Breast epithelium (tissue), 4 donors: ENCODE measurements at regions not wholly inside any gene's neighbourhood (a gene's known extent, or its start where the extent isn't known, plus 50 kb on each side); places are given as distances from the start of the nearest gene placed in this dataset.

Experiments used
- DNase-seq, 2 donors: peaks; one replicate each; pipeline ENCODE4 v3.0.0-alpha.2; 2019; ENCODE audit warnings: low spot score in 2 of 2
- H3K27ac ChIP-seq, 2 donors: fragments of 200-600 bp; sonication (generic) in 1 of 2; one replicate each; pipeline ENCODE4 v1.5.1; 2016 to 2019; ENCODE audit warnings: mild to moderate bottlenecking in 1 of 2
- H3K27me3 ChIP-seq, 2 donors: fragments of 200-600 bp; sonication (generic) in 1 of 2; one replicate each; pipeline versions ENCODE4 v1.5.1 to v1.6.0; 2017 to 2019; ENCODE audit warnings: control low read depth in 1 of 2, mild to moderate bottlenecking in 1 of 2
- H3K36me3 ChIP-seq: fragments of 200-600 bp; one replicate; pipeline ENCODE4 v1.5.1; 2019
- H3K4me1 ChIP-seq, 2 donors: fragments of 200-600 bp; sonication (generic); one replicate each; pipeline ENCODE4 v1.5.1; 2016 to 2019; ENCODE audit warnings: control low read depth in 1 of 2
- H3K4me3 ChIP-seq, 3 donors: fragments of 200-600 bp; sonication (generic); 1 replicate in 2 of 3; 2 replicates in 1 of 3; pipeline ENCODE4 v1.5.1; 2016 to 2019; ENCODE audit warnings: mild to moderate bottlenecking in 3 of 3, moderate library complexity in 2 of 3
- H3K9me3 ChIP-seq, 2 donors: fragments of 200-600 bp; sonication (generic) in 1 of 2; one replicate each; pipeline ENCODE4 v1.5.1; 2016 to 2019; ENCODE audit warnings: control low read depth in 1 of 2
- CTCF ChIP-seq, 3 donors: fragments of 450-650 bp; IDR thresholded peaks; one replicate each; pipeline ENCODE4 v1.5.1; 2016 to 2017; ENCODE audit warnings: antibody characterized with exemption in 3 of 3, mild to moderate bottlenecking in 3 of 3, moderate library complexity in 3 of 3
- POLR2A ChIP-seq: fragments of 450-650 bp; IDR thresholded peaks from one replicate; pipeline ENCODE4 v1.6.1; 2016; ENCODE audit warnings: antibody characterized with exemption, mild to moderate bottlenecking, moderate library complexity
- POLR2AphosphoS5 ChIP-seq, 3 donors: sonication (generic); formaldehyde crosslinking; IDR thresholded peaks; one replicate each; pipeline ENCODE4 v1.6.1; 2017; ENCODE audit warnings: antibody characterized with exemption in 3 of 3
- intact Hi-C: fragments of 100-400 bp; cut with DNase I; formaldehyde crosslinking; loops from one replicate; pipeline ENCODE4 v1.15.1; 2023; ENCODE audit warnings: low total_unique reads

- intact Hi-C loops: no loop called here
- peaks cover 22 to 37% of the 10 kb centered on the region in 2 donors for H3K4me1 ChIP-seq
- H3K9me3 ChIP-seq: no peaks in the 10 kb centered on the region
Observed at GRCh38 chr16:85519540-85520231, 93.4 kb upstream of the GSE1 start.

DNA sequence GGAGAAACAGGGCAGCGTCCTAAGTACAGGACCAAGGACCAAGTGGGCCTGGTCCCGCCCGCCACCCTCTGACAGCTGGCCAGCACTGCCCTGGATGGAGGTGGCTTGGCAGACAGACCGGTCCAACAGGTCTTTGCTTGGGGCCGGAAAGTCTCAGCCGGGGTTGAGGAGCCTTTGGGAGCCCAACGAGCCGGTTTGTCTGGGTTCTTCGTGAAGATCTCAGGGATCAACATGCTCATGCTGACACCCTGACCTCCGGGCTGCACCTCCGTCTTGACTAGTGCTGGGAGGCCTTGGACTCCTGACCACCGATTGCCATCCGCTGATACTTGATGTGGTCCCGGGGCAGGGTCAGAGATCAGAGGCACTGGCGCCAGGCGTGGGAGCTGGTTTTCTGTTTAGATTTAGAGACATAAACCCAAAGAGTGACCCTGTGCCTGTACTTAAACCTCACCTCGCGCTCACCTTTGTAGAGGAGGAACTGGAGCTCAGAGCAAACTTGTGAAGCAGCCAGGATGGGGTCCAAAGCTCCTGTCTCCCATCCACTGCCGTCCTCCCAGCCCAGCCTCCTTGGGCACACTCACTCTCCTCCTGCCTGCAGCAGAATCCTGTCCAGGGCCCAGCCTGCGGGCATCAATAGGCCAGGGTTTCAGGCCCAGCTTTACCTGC is 92.1 kb upstream of the GSE1 start:
- DNase-seq: peak; percentile 93 to 97
- H3K9me3 ChIP-seq: no peaks in the 10 kb centered on the region
- H3K27me3 ChIP-seq: no peaks in the 10 kb centered on the region
- H3K27ac ChIP-seq: peak overlapping the region; percentile 68 to 82
- H3K4me3 ChIP-seq: no peak overlapping the region
- peaks cover 21 to 36% of the 10 kb centered on the region in 2 donors for H3K4me1 ChIP-seq
- no peaks in the 10 kb centered on the region for H3K36me3 ChIP-seq
- TF ChIP-seq POLR2AphosphoS5 (IDR thresholded peaks at IDR 0.05): peak; percentile 37 to 79 (median 38)
- TF ChIP-seq CTCF (IDR thresholded peaks at IDR 0.05): peak in 1 of 3 donors; percentile 12
- no peak for TF ChIP-seq POLR2A
- intact Hi-C loops: no loop called here

More at GRCh38 chr16:85519540-85520231, 93.4 kb upstream of the GSE1 start:
- Histone ChIP-seq H3K36me3 (no peaks in the 10 kb centered on the region), H3K27ac (no peak overlapping the region), H3K4me3 (no peak overlapping the region), H3K27me3 (no peaks in the 10 kb centered on the region)
- no peak for DNase-seq
- TF ChIP-seq POLR2AphosphoS5 (IDR thresholded peaks at IDR 0.05) (no peak), POLR2A (no peak), CTCF (IDR thresholded peaks at IDR 0.05) (no peak)

- no peak overlapping the region for H3K4me3 ChIP-seq
- H3K36me3 ChIP-seq: no peaks in the 10 kb centered on the region
- peak overlapping the region; percentile 68 to 82 for H3K27ac ChIP-seq
- no peak for DNase-seq
- H3K4me1 ChIP-seq: peaks cover 21 to 36% of the 10 kb centered on the region in 2 donors
- intact Hi-C loops: no loop called here
- H3K9me3 ChIP-seq: no peaks in the 10 kb centered on the region
- no peaks in the 10 kb centered on the region for H3K27me3 ChIP-seq
- TF ChIP-seq CTCF (IDR thresholded peaks at IDR 0.05): no peak
- TF ChIP-seq POLR2A: no peak
- no peak for TF ChIP-seq POLR2AphosphoS5 (IDR thresholded peaks at IDR 0.05)
Observed at GRCh38 chr16:85521552-85522307, 91.4 kb upstream of the GSE1 start.

DNA sequence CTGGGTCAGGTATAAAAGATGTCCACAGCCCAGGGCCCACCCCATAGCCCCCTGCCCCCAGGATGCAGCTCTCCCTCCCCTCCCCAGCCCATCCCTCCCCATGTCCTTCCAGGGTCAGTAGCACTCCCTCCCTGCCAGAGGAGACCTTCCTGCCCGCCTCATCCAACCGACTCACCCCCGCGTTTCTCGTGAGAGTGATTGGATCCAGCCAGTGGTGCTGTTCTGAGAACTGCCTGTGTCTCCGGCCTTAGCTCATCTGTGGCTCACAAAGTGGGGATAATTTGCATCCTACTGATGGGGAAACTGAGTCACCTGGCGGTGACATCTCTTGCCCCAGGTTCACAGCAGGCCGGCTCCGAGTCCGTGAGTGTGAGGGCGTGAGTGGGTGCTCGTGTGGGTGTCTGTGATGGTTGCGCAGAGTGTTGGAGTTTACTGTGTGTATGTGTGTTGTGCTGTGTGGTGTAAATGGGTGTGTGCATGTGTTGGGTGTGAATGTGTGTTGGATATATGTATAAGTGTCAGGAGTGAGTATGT is 90.7 kb upstream of the GSE1 start:
- no peak overlapping the region for H3K4me3 ChIP-seq
- H3K27ac ChIP-seq: peak overlapping the region; percentile 68 to 82
- no peaks in the 10 kb centered on the region for H3K27me3 ChIP-seq
- H3K9me3 ChIP-seq: no peaks in the 10 kb centered on the region
- TF ChIP-seq POLR2AphosphoS5 (IDR thresholded peaks at IDR 0.05): no peak
- no peak for TF ChIP-seq CTCF (IDR thresholded peaks at IDR 0.05)
- TF ChIP-seq POLR2A: no peak
- intact Hi-C loops: no loop called here
- H3K36me3 ChIP-seq: no peaks in the 10 kb centered on the region
- DNase-seq: no peak
- H3K4me1 ChIP-seq: peaks cover 21 to 36% of the 10 kb centered on the region in 2 donors
